Small intestine (tissue), 7 donors: ENCODE measurements at regions not wholly inside any gene's neighbourhood (a gene's known extent, or its start where the extent isn't known, plus 50 kb on each side); places are given as distances from the start of the nearest gene placed in this dataset.

Source experiments
- DNase-seq, 2 donors: peaks; one replicate each; pipeline versions ENCODE4 v3.0.0 to v3.0.0-alpha.2; 2013
- FAIRE-seq: peaks from 2 replicates; lab custom pipeline; 2012; peaks lifted over from hg19 to GRCh38; lab: Jason Lieb, UNC
- H3K27ac ChIP-seq, 3 donors: one replicate each; pipeline ENCODE4 v1.5.1; 2013; ENCODE audit warnings: low read length in 2 of 3, mild to moderate bottlenecking in 2 of 3, control low read depth in 1 of 3, inconsistent platforms in 1 of 3, low read depth in 1 of 3, moderate library complexity in 1 of 3
- H3K27me3 ChIP-seq, 3 donors: one replicate each; pipeline ENCODE4 v1.6.1; 2013; ENCODE audit warnings: low read length in 3 of 3, inconsistent platforms in 1 of 3; ENCODE audit not compliant: control insufficient read depth in 3 of 3, insufficient read depth in 3 of 3
- H3K36me3 ChIP-seq, 3 donors: one replicate each; pipeline ENCODE4 v1.6.1; 2013; ENCODE audit warnings: low read length in 3 of 3, inconsistent platforms in 1 of 3, low read depth in 1 of 3, mild to moderate bottlenecking in 1 of 3, moderate library complexity in 1 of 3; ENCODE audit not compliant: control insufficient read depth in 3 of 3, insufficient read depth in 2 of 3
- H3K4me1 ChIP-seq, 3 donors: one replicate each; pipeline ENCODE4 v1.6.1; 2013; ENCODE audit warnings: low read length in 2 of 3, inconsistent platforms in 1 of 3, low read depth in 1 of 3, mild to moderate bottlenecking in 1 of 3, moderate library complexity in 1 of 3; ENCODE audit not compliant: control insufficient read depth in 3 of 3, insufficient read depth in 2 of 3
- H3K4me3 ChIP-seq, 3 donors: one replicate each; pipeline ENCODE4 v1.5.1; 2013; ENCODE audit warnings: low read length in 3 of 3, control low read depth in 1 of 3, inconsistent platforms in 1 of 3, low read depth in 1 of 3, mild to moderate bottlenecking in 1 of 3, moderate library complexity in 1 of 3
- H3K9me3 ChIP-seq, 2 donors: one replicate each; pipeline ENCODE4 v1.6.1; 2013; ENCODE audit warnings: low read depth in 1 of 2, low read length in 1 of 2; ENCODE audit not compliant: control insufficient read depth in 2 of 2, insufficient read depth in 1 of 2
- WGBS, 3 donors: extraction: QIAGEN DNeasy Blood & Tissue Kit; methylation state at CpG; one replicate each; pipeline ENCODE4 v1.1.7; 2013; 5-methylcytosine and 5-hydroxymethylcytosine counted together
- donor health status: healthy with polysubstance abuse.
- donor health status: control.
- donor health status: control.
- donor health status: Bipolar disorder and iron deficiency.
- donor health status: healthy.

- Histone ChIP-seq H3K4me3 (no peak overlapping the region), H3K36me3 (no peaks in the 10 kb centered on the region), H3K4me1 (no peaks in the 10 kb centered on the region), H3K9me3 (no peaks in the 10 kb centered on the region), H3K27ac (no peak overlapping the region), H3K27me3 (peaks cover 0 to 3% (median 0%) of the 10 kb centered on the region in 3 donors)
- DNase-seq = no peak
- 86 to 93% (median 87%) methylated on average over 9 of the region's 9 CpGs for WGBS, 3 donors
- no peak for FAIRE-seq
Observed at GRCh38 chr20:57023997-57024396, 242.4 kb downstream of the BMP7 start.

DNA sequence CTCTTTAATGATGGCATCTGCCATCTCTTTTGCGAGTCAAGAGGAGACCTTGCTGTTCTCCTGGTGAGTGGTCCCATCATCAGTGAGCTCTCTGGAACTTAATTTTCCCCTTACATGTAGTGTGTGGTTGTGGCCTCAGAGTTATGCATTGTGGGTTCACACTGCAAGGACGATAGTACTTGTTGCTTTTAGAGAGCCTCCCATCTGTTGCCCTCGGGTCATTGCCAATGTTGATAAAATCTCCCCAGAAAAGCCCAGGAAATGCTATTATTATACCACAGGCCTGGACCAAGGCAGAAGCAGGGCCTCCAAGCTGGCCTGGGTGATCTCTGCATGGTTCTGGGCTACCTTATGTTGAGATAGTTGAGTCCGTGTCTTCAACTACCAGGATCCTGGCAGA, 241.6 kb downstream of the BMP7 start:
- Histone ChIP-seq H3K9me3 (no peaks in the 10 kb centered on the region), H3K4me1 (no peaks in the 10 kb centered on the region), H3K27me3 (peaks cover 0 to 3% (median 0%) of the 10 kb centered on the region in 3 donors), H3K4me3 (no peak overlapping the region), H3K36me3 (no peaks in the 10 kb centered on the region), H3K27ac (no peak overlapping the region)
- DNase-seq (no peak), FAIRE-seq (no peak)
- 74 to 83% (median 78%) methylated on average over 4 of the region's 4 CpGs for WGBS, 3 donors

DNA sequence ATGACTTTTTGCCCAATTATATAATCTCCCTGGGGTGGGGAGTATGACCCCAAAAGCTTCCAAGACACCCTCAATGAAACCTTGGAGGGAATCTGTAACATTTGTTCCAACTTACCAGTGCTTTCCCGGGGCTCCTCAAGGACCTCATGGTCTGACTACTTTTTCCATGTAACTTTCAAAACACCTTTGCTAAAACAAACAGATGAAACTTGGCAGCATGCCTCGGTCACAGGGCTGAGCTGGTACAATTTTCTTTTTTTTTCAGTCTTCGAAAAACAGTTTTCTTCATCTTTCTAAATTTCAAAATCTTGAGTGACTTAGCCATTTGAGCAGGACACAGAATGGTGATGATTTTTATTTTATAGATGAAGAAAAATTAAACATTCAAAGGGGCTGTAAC, 241.2 kb downstream of the BMP7 start:
- H3K27ac ChIP-seq = no peak overlapping the region
- H3K27me3 ChIP-seq = peaks cover 0 to 3% (median 0%) of the 10 kb centered on the region in 3 donors
- FAIRE-seq = no peak
- no peak for DNase-seq
- no peak overlapping the region for H3K4me3 ChIP-seq
- H3K4me1 ChIP-seq = no peaks in the 10 kb centered on the region
- no peaks in the 10 kb centered on the region for H3K36me3 ChIP-seq
- 31 to 57% (median 40%) methylated on average over 3 of the region's 3 CpGs for WGBS, 3 donors
- no peaks in the 10 kb centered on the region for H3K9me3 ChIP-seq

DNA sequence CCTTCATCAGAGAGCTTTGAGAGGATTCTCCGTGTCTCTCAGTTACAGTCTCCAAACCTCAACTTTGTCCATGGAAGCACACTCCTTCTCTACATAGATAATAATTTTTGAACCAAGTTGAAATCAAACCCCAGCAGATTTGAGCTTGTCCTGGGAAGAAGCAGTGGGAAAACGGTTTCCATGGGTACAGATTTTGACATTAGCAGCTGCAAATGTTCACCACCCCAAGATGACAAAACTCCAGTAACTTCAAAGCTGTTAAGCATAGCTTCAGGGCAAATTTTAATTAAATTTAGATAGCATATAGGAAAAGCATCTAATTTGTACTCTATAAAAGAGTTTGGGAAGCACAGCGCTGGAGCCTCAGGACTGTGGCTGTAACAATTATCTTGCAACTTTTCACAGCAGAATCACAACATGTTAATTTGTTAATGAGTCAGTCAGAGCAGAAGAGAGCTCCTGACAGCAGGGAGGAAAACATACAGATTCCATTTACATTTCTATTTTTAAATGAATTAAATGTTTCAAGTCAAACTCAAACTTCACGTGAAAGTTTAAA, 240.7 kb downstream of the BMP7 start:
- Histone ChIP-seq H3K27ac (no peak overlapping the region), H3K4me3 (no peak overlapping the region), H3K4me1 (no peaks in the 10 kb centered on the region), H3K36me3 (no peaks in the 10 kb centered on the region), H3K9me3 (no peaks in the 10 kb centered on the region), H3K27me3 (peaks cover 0 to 3% (median 0%) of the 10 kb centered on the region in 3 donors)
- no peak for DNase-seq
- no peak for FAIRE-seq
- WGBS, 3 donors = 55 to 64% (median 62%) methylated on average over 4 of the region's 4 CpGs

DNA sequence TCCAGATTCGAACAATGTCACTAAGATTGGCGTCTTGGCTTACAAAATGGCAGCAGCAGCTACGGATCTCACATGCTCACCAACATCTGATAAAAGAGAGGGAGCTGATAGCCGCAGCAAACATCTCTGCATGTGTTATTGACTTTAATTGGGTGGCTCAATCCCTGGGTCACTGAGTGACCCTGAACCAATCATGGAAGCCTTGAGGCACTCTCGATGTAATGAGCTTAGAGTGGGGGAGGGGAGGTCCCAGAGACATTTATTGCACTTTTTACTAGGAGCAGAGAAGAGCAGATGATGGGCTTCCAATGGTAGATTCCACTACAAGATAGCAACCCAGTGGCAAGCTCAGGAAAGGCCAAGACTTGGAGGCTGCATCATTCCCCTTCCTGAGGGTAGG, 238.7 kb downstream of the BMP7 start:
- FAIRE-seq = no peak

DNA sequence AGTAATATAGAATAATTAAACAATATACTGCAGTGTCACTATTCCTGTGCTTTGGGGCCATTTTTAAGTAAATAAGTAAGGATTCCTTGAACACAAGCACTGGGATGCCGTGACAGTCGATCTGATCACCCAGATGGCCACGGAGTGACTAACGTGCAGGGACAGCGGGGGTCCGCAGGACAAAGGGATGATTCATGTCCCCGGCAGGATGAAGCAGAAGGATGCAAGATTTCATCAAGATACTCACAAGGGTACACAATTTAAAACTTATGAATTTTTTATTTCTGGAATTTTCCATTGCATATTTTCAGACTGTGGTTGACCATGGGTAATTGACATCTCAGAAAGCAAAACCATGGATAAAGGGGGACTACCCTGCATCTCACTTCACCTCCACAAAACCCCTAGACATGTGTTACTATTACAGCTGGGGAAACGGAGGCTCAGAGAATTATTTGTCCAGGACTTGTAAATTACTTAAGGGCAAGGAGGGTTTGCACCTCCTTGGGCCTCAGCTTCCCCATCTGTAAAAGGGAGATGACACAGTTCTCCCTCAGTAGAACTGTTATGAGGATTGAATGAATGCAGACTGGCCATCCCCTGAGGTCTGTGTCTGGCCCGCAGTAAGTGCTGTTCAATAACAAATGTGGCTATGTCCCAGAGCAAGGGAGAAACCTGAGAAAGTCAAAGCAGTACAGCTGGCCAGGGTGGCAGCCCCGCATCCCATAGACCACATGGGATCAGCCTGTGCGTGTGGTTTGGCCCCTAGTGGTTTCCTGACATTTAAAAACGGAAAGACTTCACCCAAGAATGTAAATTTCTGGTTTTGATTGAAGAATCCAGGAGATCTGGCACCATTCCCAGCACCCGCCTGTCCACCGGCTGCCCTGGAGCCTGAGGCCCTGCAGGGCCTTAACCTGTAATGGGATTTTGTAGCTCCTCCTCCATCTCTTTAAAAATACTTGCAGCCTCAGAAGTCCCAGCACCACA, 235.5 kb downstream of the BMP7 start:
- 54 to 70% (median 61%) methylated on average over 14 of the region's 14 CpGs for WGBS, 3 donors
- H3K27me3 ChIP-seq = peaks cover 0 to 8% (median 0%) of the 10 kb centered on the region in 3 donors
- H3K27ac ChIP-seq = no peak overlapping the region
- DNase-seq (no peak), FAIRE-seq (no peak)
- no peaks in the 10 kb centered on the region for H3K4me1 ChIP-seq
- H3K36me3 ChIP-seq = no peaks in the 10 kb centered on the region
- no peak overlapping the region for H3K4me3 ChIP-seq
- H3K9me3 ChIP-seq = peaks cover 0 to 6% of the 10 kb centered on the region in 2 donors

More for the DNA sequence above, 238.7 kb downstream of the BMP7 start:
- no peak overlapping the region for H3K27ac ChIP-seq
- H3K36me3 ChIP-seq = no peaks in the 10 kb centered on the region
- peaks cover 0 to 2% (median 0%) of the 10 kb centered on the region in 3 donors for H3K27me3 ChIP-seq
- H3K9me3 ChIP-seq = no peaks in the 10 kb centered on the region
- DNase-seq = no peak
- H3K4me1 ChIP-seq = no peaks in the 10 kb centered on the region
- WGBS, 3 donors = 39 to 69% (median 45%) methylated on average over 5 of the region's 5 CpGs
- H3K4me3 ChIP-seq = no peak overlapping the region

DNA sequence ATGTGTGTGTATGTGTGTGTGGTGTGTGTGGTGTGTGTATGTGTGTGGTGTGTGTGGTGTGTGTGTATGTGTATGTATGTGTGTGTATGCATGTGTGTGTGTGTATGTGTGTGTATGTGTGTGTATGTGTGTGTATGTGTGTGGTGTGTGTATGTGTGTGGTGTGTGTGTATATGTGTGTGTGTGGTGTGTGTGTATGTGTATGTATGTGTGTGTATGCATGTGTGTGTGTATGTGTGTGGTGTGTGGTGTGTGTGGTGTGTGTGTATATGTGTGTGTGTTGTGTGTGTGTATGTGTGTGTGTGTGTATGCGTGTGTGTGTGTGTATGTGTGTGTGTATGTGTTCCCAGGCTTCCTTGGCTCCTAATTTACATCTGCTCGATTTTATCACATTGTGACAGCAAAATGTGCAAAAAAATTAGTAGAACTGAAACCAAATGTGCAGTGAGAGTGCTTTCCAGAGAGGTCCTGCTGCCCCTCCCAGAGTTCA, 234.5 kb downstream of the BMP7 start:
- Histone ChIP-seq H3K4me3 (no peak overlapping the region), H3K27ac (no peak overlapping the region), H3K27me3 (peaks cover 0 to 8% (median 0%) of the 10 kb centered on the region in 3 donors), H3K36me3 (no peaks in the 10 kb centered on the region), H3K4me1 (no peaks in the 10 kb centered on the region), H3K9me3 (peaks cover 0 to 6% of the 10 kb centered on the region in 2 donors)
- WGBS, 3 donors = 45 to 49% (median 47%) methylated on average over 2 of the region's 2 CpGs
- no peak for FAIRE-seq
- DNase-seq = no peak

DNA sequence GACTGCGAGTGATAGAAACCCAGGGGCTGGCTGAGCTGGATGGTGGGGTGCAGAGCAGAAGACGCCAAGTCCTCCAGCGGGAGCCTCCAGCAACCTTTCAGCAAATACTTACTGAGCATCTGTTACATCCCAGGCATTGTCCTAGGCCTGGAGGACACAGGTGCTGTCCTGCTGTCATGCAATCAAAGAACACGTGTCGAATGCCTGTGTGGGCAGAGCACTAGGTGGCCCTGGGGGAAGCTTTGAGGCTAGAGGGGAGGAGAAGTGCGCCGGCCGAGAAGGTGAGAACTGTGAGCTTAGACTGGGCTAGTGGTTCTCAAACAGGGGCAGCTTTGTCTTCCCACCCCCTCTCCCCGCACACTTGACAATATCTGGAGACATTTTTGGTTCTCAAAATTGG, 233.6 kb downstream of the BMP7 start:
- DNase-seq (no peak), FAIRE-seq (no peak)
- no peaks in the 10 kb centered on the region for H3K4me1 ChIP-seq
- H3K9me3 ChIP-seq = peaks cover 0 to 6% of the 10 kb centered on the region in 2 donors
- H3K27ac ChIP-seq = no peak overlapping the region
- H3K36me3 ChIP-seq = no peaks in the 10 kb centered on the region
- H3K4me3 ChIP-seq = no peak overlapping the region
- H3K27me3 ChIP-seq = peaks cover 0 to 8% (median 0%) of the 10 kb centered on the region in 3 donors
- WGBS, 3 donors = 57 to 72% (median 69%) methylated on average over 9 of the region's 9 CpGs
